ENCODE measurements at regions not wholly inside any gene's neighbourhood (a gene's known extent, or its start where the extent isn't known, plus 50 kb on each side); places are given as distances from the start of the nearest gene placed in this dataset.

DNA sequence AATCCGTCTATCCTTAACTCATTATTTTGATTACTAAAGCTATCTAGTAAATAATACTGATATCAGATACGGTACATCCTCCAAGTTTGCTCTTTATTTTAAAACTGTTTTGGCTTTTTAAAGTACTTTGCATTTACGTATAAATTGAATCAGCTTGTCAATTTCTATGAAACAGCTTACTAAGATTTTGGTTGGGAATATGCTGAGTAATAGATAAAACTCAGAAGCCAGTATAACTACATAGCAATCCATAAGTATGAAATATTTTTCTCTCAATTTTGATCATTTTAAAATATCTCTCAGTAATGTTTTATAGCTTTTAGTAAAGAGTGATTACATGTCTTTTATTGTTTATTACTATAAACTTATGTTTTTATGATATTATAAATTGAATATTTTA, 116.2 kb upstream of the SOX11 start:
- intact Hi-C loops (cut with micrococcal nuclease), result no loop called here
- CTCF ChIA-PET, result no interaction called here
- H2AFZ ChIP-seq (ENCODE audit: low read depth, low read length, poor library complexity, severe bottlenecking), result no peak overlapping the region
- no peak for ATAC-seq
- no peak for TF ChIP-seq CBX3 (IDR thresholded peaks at IDR 0.05; ENCODE audit: low read depth)
- TF ChIP-seq, protein P1, sequence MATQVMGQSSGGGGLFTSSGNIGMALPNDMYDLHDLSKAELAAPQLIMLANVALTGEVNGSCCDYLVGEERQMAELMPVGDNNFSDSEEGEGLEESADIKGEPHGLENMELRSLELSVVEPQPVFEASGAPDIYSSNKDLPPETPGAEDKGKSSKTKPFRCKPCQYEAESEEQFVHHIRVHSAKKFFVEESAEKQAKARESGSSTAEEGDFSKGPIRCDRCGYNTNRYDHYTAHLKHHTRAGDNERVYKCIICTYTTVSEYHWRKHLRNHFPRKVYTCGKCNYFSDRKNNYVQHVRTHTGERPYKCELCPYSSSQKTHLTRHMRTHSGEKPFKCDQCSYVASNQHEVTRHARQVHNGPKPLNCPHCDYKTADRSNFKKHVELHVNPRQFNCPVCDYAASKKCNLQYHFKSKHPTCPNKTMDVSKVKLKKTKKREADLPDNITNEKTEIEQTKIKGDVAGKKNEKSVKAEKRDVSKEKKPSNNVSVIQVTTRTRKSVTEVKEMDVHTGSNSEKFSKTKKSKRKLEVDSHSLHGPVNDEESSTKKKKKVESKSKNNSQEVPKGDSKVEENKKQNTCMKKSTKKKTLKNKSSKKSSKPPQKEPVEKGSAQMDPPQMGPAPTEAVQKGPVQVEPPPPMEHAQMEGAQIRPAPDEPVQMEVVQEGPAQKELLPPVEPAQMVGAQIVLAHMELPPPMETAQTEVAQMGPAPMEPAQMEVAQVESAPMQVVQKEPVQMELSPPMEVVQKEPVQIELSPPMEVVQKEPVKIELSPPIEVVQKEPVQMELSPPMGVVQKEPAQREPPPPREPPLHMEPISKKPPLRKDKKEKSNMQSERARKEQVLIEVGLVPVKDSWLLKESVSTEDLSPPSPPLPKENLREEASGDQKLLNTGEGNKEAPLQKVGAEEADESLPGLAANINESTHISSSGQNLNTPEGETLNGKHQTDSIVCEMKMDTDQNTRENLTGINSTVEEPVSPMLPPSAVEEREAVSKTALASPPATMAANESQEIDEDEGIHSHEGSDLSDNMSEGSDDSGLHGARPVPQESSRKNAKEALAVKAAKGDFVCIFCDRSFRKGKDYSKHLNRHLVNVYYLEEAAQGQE (IDR thresholded peaks at IDR 0.05; ENCODE audit: low read depth), result no peak
- no peak for TF ChIP-seq ZNF274 (IDR thresholded peaks at IDR 0.05; ENCODE audit: low read depth, low read length)
- no peak for TF ChIP-seq POLR2AphosphoS5 (IDR thresholded peaks at IDR 0.05; ENCODE audit: low read depth, low read length)
- TF ChIP-seq, protein P2, sequence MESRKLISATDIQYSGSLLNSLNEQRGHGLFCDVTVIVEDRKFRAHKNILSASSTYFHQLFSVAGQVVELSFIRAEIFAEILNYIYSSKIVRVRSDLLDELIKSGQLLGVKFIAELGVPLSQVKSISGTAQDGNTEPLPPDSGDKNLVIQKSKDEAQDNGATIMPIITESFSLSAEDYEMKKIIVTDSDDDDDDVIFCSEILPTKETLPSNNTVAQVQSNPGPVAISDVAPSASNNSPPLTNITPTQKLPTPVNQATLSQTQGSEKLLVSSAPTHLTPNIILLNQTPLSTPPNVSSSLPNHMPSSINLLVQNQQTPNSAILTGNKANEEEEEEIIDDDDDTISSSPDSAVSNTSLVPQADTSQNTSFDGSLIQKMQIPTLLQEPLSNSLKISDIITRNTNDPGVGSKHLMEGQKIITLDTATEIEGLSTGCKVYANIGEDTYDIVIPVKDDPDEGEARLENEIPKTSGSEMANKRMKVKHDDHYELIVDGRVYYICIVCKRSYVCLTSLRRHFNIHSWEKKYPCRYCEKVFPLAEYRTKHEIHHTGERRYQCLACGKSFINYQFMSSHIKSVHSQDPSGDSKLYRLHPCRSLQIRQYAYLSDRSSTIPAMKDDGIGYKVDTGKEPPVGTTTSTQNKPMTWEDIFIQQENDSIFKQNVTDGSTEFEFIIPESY (IDR thresholded peaks at IDR 0.05; ENCODE audit: extremely low read depth, insufficient replicate concordance, low read length), result no peak
- TF ChIP-seq SIN3A (IDR thresholded peaks at IDR 0.05; ENCODE audit: low read depth), result no peak
- peaks cover 11 to 15% of the 10 kb centered on the region in 2 experiments; a peak in 2 of 4 replicates for H3K9me3 ChIP-seq (ENCODE audit: control insufficient read depth in 1 of 2, insufficient read depth in 1 of 2, low read depth in 1 of 2, low read length in 2 of 2)
- POLR2A ChIA-PET, result no interaction called here
- no peak overlapping the region for H3K9ac ChIP-seq (ENCODE audit: low read length)
- no peak for DNase-seq (ENCODE audit: low read depth, low spot score)
- BruUV-seq (replicated peaks), result no TSS peak
- no peaks in the 10 kb centered on the region for H3K79me2 ChIP-seq (ENCODE audit: insufficient read depth, low read length)
- H4K20me1 ChIP-seq (ENCODE audit: insufficient read depth), result no peaks in the 10 kb centered on the region
- H3K27me3 ChIP-seq (ENCODE audit: insufficient read depth, low read length), result no peaks in the 10 kb centered on the region
- no peak overlapping the region for H3K4me2 ChIP-seq (ENCODE audit: low read length)
- H3K4me1 ChIP-seq (ENCODE audit: control insufficient read depth in 1 of 2, insufficient read depth in 2 of 2, low read length in 2 of 2), result no peaks in the 10 kb centered on the region
- RAD21 ChIA-PET (ENCODE audit: low non-redundant PET in 1 of 2, low total read pairs in 2 of 2, uncharacterized antibody in 2 of 2, unreplicated experiment in 2 of 2), result no interaction called here
- H3K4me3 ChIP-seq (replicated peaks in 1 of 2; ENCODE audit: low read depth in 1 of 2, low read length in 2 of 2), result no peak overlapping the region
- no peak overlapping the region for H3K27ac ChIP-seq (ENCODE audit: low read depth, low read length)
- H3K9me2 ChIP-seq (ENCODE audit: insufficient read depth), result no peaks in the 10 kb centered on the region
- H3K36me3 ChIP-seq (ENCODE audit: control insufficient read depth in 1 of 2, insufficient read depth in 2 of 2, low read length in 2 of 2), result no peaks in the 10 kb centered on the region
